Upper lobe of right lung (tissue), 1 donor: ENCODE measurements at regions not wholly inside any gene's neighbourhood (a gene's known extent, or its start where the extent isn't known, plus 50 kb on each side); places are given as distances from the start of the nearest gene placed in this dataset.
A peak's percentile ranks its signal among the peaks of the same experiment; 100 is the strongest.

Experiments
- ATAC-seq: fragments of 200-7000 bp; cut with Tn5 transposase; one replicate; pipeline ENCODE4 v1.9.1; 2020; ENCODE audit warnings: mild to moderate bottlenecking, moderate library complexity
- DNase-seq: peaks from one replicate; pipeline ENCODE4 v3.0.0-alpha.2; 2020
- H3K27ac ChIP-seq: fragments of 200-600 bp; one replicate; pipeline ENCODE4 v1.8.0; 2022
- H3K27me3 ChIP-seq: fragments of 200-600 bp; one replicate; pipeline ENCODE4 v1.8.0; 2022; ENCODE audit warnings: mild to moderate bottlenecking
- H3K36me3 ChIP-seq: fragments of 200-600 bp; one replicate; pipeline ENCODE4 v1.8.0; 2022
- H3K4me1 ChIP-seq: fragments of 200-600 bp; one replicate; pipeline ENCODE4 v1.8.0; 2022
- H3K4me3 ChIP-seq: fragments of 200-600 bp; one replicate; pipeline ENCODE4 v1.8.0; 2022; ENCODE audit warnings: mild to moderate bottlenecking
- H3K9me3 ChIP-seq: fragments of 200-600 bp; one replicate; pipeline ENCODE4 v1.8.0; 2022
- intact Hi-C: fragments of 100-400 bp; cut with DNase I; formaldehyde crosslinking; loops from one replicate; pipeline ENCODE4 v1.11.0; 2022
- TF ChIP-seq, protein P1 (sequence below): fragments of 200-600 bp; IDR thresholded peaks from one replicate; pipeline ENCODE4 v1.8.0; 2022; ENCODE audit warnings: antibody characterized with exemption
- donor health status: DM: no; HTN: yes; CAD: no; lungs with severe emphysema.

DNA sequence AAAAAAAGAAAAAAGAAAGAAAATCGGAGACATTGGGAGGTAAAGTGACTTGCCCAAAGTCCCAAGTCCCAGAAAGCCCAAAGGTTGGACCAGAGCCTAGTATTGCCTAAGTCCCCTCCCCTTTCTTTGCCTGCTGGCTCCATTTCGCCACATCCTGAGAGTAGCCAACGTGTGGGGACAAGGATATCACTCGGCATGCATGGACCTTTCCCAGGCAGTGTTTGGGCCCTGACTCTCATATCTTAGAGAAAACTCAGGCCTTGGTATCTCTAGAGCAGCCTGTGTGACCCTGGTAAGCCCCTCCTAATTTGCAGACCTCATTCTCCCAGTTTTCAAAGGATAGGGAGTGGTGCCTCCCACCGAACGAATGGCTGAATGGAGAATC is 294.2 kb upstream of the ZMIZ1 start:
- DNase-seq (peak; percentile 34), ATAC-seq (no peak)
- Histone ChIP-seq H3K27ac (peak overlapping the region; percentile 58), H3K4me1 (peaks cover 18% of the 10 kb centered on the region), H3K4me3 (no peak overlapping the region), H3K9me3 (no peaks in the 10 kb centered on the region), H3K27me3 (no peaks in the 10 kb centered on the region), H3K36me3 (no peaks in the 10 kb centered on the region)
- TF ChIP-seq, protein P1, sequence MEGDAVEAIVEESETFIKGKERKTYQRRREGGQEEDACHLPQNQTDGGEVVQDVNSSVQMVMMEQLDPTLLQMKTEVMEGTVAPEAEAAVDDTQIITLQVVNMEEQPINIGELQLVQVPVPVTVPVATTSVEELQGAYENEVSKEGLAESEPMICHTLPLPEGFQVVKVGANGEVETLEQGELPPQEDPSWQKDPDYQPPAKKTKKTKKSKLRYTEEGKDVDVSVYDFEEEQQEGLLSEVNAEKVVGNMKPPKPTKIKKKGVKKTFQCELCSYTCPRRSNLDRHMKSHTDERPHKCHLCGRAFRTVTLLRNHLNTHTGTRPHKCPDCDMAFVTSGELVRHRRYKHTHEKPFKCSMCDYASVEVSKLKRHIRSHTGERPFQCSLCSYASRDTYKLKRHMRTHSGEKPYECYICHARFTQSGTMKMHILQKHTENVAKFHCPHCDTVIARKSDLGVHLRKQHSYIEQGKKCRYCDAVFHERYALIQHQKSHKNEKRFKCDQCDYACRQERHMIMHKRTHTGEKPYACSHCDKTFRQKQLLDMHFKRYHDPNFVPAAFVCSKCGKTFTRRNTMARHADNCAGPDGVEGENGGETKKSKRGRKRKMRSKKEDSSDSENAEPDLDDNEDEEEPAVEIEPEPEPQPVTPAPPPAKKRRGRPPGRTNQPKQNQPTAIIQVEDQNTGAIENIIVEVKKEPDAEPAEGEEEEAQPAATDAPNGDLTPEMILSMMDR = no peak
- intact Hi-C loops = no loop called here

GRCh38 chr10:78774999-78775711 is 293.6 kb upstream of the ZMIZ1 start:
- no peak overlapping the region for H3K4me3 ChIP-seq
- no peaks in the 10 kb centered on the region for H3K9me3 ChIP-seq
- no peaks in the 10 kb centered on the region for H3K27me3 ChIP-seq
- intact Hi-C loops = no loop called here
- H3K4me1 ChIP-seq = peaks cover 18% of the 10 kb centered on the region
- ATAC-seq (no peak), DNase-seq (peak; percentile 54)
- peak overlapping the region; percentile 58 for H3K27ac ChIP-seq
- TF ChIP-seq, protein P1 = no peak
- no peaks in the 10 kb centered on the region for H3K36me3 ChIP-seq

DNA sequence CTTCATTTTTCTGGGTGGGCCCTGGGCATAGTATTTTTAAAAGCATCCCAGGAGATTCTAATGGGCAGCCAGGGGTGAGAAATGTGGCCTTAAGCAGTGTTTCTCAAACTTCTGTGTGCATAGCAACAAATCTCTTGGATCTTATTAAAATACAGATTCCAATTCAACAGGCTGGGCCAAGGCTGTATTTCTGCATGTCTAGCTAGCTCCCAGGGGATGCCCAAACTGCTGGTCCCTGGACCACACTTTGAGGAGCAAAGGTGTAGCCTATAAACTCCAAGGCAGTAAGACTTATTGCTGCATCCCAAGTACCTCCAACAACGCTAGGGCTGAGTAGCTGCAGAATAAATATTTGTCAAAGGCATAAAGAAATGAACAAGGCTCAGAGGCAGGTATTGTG is 292.9 kb upstream of the ZMIZ1 start:
- intact Hi-C loops = no loop called here
- H3K27ac ChIP-seq = peak overlapping the region; percentile 58
- H3K36me3 ChIP-seq = no peaks in the 10 kb centered on the region
- no peaks in the 10 kb centered on the region for H3K27me3 ChIP-seq
- ATAC-seq = no peak
- DNase-seq = peak; percentile 21
- no peak overlapping the region for H3K4me3 ChIP-seq
- H3K9me3 ChIP-seq = no peaks in the 10 kb centered on the region
- TF ChIP-seq, protein P1 = no peak
- peaks cover 18% of the 10 kb centered on the region for H3K4me1 ChIP-seq

- H3K27ac ChIP-seq = peak overlapping the region; percentile 47
- DNase-seq = peak; percentile 33
- intact Hi-C loops = no loop called here
Measured at GRCh38 chr10:78776756-78777155, 292.0 kb upstream of the ZMIZ1 start.

DNA sequence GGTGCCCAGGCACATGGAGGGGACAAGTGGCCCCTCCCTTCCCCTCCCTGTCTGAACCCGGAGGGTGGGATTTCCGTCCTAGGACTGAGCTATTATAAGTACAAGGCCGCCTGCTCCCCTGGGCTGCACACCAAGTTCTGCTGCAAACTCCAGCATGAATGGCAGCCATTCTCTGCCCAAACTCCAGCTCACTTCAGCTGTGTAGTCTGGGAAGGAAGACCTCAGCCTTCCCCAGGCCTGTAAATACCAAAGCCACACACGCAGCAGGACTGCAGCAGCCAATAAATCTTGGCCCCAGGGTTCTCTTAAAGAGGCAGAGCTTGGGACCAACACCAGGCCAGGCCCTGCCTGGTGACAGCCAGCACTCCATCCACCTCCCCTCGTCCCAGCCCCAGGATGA is 291.3 kb upstream of the ZMIZ1 start:
- H3K4me1 ChIP-seq = peaks cover 7% of the 10 kb centered on the region

More at GRCh38 chr10:78776756-78777155, 292.0 kb upstream of the ZMIZ1 start:
- Histone ChIP-seq H3K4me3 (no peak overlapping the region), H3K36me3 (no peaks in the 10 kb centered on the region), H3K27me3 (no peaks in the 10 kb centered on the region), H3K4me1 (peaks cover 13% of the 10 kb centered on the region), H3K9me3 (no peaks in the 10 kb centered on the region)
- peak; percentile 32 for ATAC-seq
- TF ChIP-seq, protein P1 = no peak

More for the DNA sequence above, 291.3 kb upstream of the ZMIZ1 start:
- intact Hi-C loops = no loop called here
- ATAC-seq (peak; percentile 49), DNase-seq (peak; percentile 62)
- TF ChIP-seq, protein P1 = no peak
- Histone ChIP-seq H3K9me3 (no peaks in the 10 kb centered on the region), H3K4me3 (no peak overlapping the region), H3K36me3 (no peaks in the 10 kb centered on the region), H3K27me3 (no peaks in the 10 kb centered on the region), H3K27ac (peak overlapping the region; percentile 47)
